PFSK-1 (cell line): ENCODE measurements at regions not wholly inside any gene's neighbourhood (a gene's known extent, or its start where the extent isn't known, plus 50 kb on each side); places are given as distances from the start of the nearest gene placed in this dataset.

Experiments used
- FOXP2 ChIP-seq: optimal IDR thresholded peaks from 2 replicates; pipeline ENCODE3; 2011; ENCODE audit warnings: borderline replicate concordance, control low read depth, inconsistent platforms; ENCODE audit not compliant: insufficient read depth; ENCODE audit errors: extremely low read length, extremely low read depth
- POLR2AphosphoS5 ChIP-seq: IDR thresholded peaks from 2 replicates; pipeline ENCODE4 v1.6.1; 2012; ENCODE audit warnings: low read depth, mild to moderate bottlenecking, control low read depth, low read length, moderate library complexity
- REST ChIP-seq, 2 experiments: IDR thresholded peaks; 2 replicates each; pipeline versions ENCODE4 v1.6.1 to v1.8.0; 2011 to 2012; ENCODE audit warnings: low read depth in 2 of 2, low read length in 2 of 2, control low read depth in 1 of 2, inconsistent platforms in 1 of 2, mild to moderate bottlenecking in 1 of 2, moderate library complexity in 1 of 2; ENCODE audit not compliant: insufficient read depth in 1 of 2
- SIN3A ChIP-seq: IDR thresholded peaks from 2 replicates; pipeline ENCODE4 v1.6.1; 2012; ENCODE audit warnings: mild to moderate bottlenecking, low read length, moderate library complexity, borderline replicate concordance; ENCODE audit not compliant: insufficient read depth
- TAF1 ChIP-seq: IDR thresholded peaks from 2 replicates; pipeline ENCODE4 v1.6.1; 2012; ENCODE audit warnings: low read length, control low read depth, borderline replicate concordance; ENCODE audit not compliant: insufficient read depth

DNA sequence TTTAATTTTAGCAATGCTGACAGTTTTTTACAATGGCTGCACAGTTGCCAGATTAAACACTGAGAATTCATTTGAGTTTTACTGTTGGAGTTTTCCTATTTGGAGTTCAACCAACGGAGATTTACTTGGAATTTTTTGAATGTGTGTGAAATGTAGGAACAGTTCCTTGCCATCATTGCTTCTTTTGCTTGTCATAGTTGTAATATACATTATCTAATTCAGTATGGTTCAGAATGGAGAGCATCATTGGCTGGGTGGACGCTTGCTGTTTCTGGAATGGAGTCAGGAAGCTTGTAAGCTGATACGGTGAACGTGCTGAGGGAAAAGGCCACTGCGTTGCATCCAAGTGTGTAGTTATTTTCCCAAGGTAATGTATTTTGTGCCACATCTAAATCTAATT, 404.3 kb upstream of the KLF6 start:
- TF ChIP-seq TAF1 = no peak
- TF ChIP-seq FOXP2 = no peak
- no peak for TF ChIP-seq POLR2AphosphoS5
- no peak for TF ChIP-seq REST (IDR thresholded peaks at IDR 0.05; ENCODE audit: insufficient read depth in 1 of 2, low read depth in 2 of 2, low read length in 2 of 2)
- no peak for TF ChIP-seq SIN3A

DNA sequence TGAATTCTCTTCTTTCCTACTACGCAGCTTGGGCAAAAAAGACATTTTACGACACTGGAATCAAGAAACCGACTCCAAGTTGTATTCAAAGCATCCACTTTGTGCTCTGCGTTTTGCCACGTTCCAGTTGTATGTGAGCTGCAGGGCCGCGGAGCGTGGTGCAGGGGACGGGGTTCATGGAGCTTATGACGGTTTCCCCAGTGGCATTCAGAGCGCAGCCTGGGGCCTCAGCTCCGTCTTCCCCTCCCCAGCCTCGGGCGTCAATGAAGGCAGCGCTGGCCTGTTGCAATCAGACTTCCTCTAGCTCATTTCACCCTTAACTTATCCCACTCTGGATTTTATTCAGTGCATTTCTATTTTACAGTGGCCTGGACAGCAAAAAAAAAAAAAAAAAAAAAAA, 403.4 kb upstream of the KLF6 start:
- TF ChIP-seq SIN3A = no peak
- no peak for TF ChIP-seq POLR2AphosphoS5

DNA sequence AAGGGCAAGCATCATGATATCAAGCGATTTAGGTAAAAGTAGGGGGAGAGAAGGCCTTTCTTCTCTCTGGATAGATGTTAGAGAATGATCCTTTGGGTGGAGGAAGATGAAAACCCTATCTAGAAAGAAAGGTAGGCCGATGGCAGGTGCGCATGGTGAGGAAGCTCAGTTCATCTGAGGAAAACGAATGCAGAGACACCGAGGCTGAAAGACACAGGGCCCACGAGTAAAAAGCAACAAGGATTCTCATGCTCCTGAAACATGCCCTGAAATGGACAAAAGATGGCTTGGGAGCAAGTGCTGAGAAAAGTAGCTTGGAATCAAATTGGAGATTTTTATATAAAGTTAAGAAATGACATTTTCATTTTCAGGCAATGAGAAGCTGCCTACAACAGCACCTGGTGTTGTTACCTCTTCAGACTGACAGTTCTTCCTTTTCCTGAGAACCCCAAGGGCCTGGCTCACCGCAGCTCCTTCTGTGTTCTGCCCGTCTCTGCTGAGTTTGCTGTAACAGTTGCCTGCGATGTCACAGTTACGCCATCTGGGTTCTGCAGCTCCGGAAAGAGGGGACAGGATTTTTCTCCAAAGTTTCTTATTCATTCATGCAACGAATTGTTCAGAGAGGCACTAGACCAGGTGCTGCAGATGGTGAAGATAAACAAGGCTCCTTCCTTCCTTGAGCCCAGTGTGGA, 402.0 kb upstream of the KLF6 start:
- TF ChIP-seq FOXP2 (no peak), POLR2AphosphoS5 (no peak), TAF1 (no peak), SIN3A (no peak), REST (IDR thresholded peaks at IDR 0.05; ENCODE audit: insufficient read depth in 1 of 2, low read depth in 2 of 2, low read length in 2 of 2) (no peak)

GRCh38 chr10:4183761-4184261, 398.8 kb upstream of the KLF6 start:
- TF ChIP-seq REST (IDR thresholded peaks at IDR 0.05; ENCODE audit: insufficient read depth in 1 of 2, low read depth in 2 of 2, low read length in 2 of 2) (no peak), TAF1 (no peak), POLR2AphosphoS5 (no peak)

GRCh38 chr10:4181621-4182049, 396.6 kb upstream of the KLF6 start:
- no peak for TF ChIP-seq SIN3A
- TF ChIP-seq REST (IDR thresholded peaks at IDR 0.05; ENCODE audit: insufficient read depth in 1 of 2, low read depth in 2 of 2, low read length in 2 of 2) = no peak
- no peak for TF ChIP-seq POLR2AphosphoS5
- TF ChIP-seq TAF1 = no peak
- no peak for TF ChIP-seq FOXP2
